22Rv1 (cell line): ENCODE measurements at regions not wholly inside any gene's neighbourhood (a gene's known extent, or its start where the extent isn't known, plus 50 kb on each side); places are given as distances from the start of the nearest gene placed in this dataset.

Experiments
- CTCF ChIP-seq: fragments of 450-650 bp; IDR thresholded peaks from 2 replicates; pipeline ENCODE4 v1.5.1; 2017; ENCODE audit warnings: mild to moderate bottlenecking
- ZFX ChIP-seq: fragments of 450-650 bp; IDR thresholded peaks from 2 replicates; pipeline ENCODE4 v1.6.1; 2017; ENCODE audit warnings: antibody characterized with exemption, borderline replicate concordance

GRCh38 chr5:131068893-131069643 lies 96.0 kb downstream of the HINT1 start:
- TF ChIP-seq CTCF (no peak), ZFX (no peak)
